GM04503 (cell line): ENCODE measurements at regions not wholly inside any gene's neighbourhood (a gene's known extent, or its start where the extent isn't known, plus 50 kb on each side); places are given as distances from the start of the nearest gene placed in this dataset.
"Not testable (repeated sequence)": the region's sequence is repeated elsewhere in the genome, so short reads cannot be mapped to it uniquely, and the experiment has no call there.

Experiments
- DNase-seq: peaks from one replicate; pipeline ENCODE4 v3.0.0-alpha.2; 2012; ENCODE audit warnings: low read depth

DNA sequence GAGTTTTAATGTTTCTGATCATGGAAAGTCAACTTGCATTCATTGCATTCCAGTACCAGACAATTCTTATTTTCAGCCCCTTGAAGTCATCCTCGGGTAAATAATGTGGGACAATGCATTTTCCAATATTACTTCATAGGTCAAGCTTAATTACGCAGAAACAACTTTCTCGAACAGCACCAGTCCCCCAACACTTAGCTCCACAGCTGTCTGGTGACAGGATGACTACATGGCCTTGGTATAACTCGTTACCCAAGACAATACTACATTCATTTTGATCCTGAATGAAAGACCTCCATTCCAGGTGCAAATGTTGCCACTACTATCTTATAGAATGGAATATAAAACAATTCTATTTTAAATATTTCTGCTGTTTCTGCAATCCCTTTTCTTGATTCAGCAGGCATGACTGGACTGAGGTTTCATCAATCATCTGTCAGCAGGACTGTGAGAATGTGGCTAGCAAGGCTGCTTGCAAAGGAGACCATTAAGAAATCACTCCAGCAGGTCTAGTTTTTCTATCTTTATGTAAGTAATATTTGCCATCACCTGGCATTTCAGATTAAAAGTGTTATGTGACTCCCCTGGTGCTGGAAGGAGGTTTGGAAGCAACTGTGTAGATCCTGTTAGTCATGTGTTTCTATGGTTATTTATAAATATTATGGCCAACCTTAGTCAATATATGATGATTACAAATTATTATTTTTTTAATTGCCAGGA is 147.9 kb downstream of the HAO1 start:
- DNase-seq = no peak

DNA sequence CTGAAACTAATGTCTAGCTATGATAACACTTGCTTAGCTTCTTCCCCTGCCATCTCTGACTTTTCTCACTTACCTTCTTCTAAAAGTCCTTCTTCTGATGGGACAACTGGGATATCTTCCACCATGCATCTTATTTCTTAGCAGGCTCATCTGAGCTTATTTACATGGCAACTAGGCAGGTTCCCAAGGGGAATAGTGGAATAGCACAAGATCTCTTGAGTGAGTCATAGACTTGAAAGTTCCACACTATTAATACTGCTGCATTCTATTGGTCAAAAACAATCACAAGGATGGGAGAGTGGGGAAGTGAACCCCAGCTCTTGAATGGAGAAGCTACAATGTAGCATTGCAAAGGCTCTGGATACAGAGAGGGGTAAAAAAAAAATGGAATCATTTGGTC is 142.1 kb downstream of the HAO1 start:
- DNase-seq = no peak

DNA sequence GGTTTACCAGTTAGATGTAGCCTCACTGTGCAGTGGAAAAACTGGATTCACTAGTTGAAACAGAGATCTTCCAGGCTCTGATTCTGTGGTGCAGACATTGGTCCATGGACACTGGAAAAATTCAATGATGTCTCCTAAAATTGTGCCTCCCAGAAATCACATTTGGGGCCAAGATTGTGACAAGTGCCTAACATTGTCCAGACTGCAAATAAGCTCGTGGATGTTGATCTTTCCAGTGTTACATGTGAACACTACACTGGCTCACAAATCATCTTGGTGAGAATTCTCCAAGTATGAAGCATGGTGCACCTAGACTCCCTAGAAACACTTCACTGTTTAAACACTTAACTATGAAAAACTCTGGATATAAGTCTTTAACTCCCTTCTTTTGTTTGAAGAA is 140.4 kb downstream of the HAO1 start:
- no peak for DNase-seq

DNA sequence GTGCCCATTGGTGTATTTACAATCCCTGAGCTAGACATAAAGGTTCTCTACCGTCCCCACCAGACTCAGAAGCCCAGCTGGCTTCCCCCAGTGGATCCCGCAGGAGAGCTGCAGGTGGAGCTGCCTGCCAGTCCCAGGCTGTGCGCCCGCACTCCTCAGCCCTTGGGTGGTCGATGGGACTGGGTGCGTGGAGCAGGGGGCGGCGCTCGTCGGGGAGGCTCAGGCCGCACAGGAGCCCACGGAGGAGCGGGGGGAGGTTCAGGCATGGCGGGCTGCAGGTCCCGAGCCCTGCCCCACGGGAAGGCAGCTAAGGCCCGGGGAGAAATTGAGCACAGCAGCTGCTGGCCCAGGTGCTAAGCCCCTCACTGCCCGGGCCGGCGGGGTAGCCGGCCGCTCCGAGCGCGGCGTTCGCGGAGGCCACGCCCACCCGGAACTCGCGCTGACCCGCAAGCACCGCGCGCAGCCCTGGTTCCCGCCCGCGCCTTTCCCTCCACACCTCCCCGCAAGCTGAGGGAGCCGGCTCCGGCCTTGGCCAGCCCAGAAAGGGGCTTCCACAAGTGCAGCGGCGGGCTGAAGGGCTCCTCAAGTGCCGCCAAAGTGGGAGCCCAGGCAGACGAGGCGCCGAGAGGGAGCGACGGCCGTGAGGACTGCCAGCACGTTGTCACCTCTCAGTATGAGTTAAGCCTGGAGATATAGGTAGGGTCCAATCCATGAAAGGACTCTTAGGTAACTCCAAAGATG is 136.7 kb downstream of the HAO1 start:
- DNase-seq = not testable (repeated sequence)

DNA sequence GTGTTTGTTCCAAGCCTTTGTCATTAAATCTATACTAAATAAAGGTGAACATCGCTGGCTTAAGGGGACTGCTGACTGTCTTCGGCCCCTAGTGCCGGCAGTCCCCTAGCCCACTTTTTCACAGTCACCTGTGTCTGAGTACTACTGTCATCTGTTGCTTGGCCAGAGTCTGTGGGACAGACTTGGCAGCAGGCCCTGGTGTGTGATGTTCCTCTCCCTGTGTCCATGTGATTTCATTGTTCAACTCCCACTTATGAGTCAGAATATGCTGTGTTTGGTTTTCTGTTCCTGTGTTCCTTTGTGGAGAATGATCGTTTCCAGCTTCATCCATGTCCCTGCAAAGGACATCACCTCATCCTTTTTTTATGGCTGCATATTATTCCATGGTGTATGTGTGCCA is 133.4 kb downstream of the HAO1 start:
- no peak for DNase-seq

DNA sequence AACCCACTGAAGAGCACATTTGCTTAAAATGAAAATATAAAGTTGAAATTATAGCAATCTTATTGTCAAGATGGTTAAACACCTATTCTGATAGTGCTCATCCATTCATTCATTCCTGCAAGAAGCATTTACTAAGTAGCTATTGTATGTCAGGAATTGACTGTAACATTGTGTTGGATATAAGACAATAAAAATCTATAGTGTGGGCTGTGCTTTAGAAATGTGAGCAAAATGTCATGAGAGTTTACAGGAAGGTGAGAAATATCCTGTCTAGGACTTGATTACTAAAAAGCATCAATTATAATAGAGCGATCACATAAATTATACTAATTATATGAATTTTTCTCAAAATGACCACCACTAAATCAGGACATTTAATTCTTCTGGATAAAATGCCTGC is 123.0 kb downstream of the HAO1 start:
- DNase-seq = no peak

DNA sequence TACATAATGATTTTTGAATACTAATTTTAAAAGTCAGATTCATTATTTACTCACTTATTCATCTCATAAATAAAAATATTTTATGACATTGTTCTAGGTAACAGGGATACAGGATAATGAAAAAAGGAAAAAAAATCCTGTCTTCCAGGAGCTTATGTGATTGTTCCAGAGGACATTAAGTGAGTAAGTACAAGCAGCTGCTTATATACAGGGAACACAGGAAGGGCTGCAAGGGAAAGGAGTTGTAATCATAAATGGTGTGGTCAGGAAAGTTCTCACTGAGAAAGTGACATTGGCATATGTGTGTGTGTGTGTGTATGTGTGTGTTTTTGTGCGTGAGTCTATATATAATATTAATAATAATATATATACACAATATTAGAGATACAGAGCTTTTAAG is 121.8 kb downstream of the HAO1 start:
- DNase-seq = no peak

DNA sequence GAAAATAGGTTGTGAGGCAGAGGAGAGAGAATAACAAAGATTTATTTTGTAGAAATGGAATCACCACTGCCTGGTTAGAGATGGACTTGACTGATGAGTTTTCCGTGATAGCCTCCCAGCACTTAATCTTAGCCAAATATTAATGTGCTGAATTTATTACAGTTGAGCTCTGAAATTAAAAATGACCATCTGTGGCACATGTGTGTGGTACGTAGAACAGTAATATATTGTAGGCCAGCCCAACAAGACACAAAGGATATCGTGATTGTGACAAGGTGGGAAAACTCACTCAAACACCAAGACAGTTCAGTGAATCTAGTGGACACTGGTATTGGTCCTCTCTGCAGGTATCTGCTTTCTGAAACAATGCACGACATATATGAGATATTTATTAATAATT is 119.4 kb downstream of the HAO1 start:
- no peak for DNase-seq

DNA sequence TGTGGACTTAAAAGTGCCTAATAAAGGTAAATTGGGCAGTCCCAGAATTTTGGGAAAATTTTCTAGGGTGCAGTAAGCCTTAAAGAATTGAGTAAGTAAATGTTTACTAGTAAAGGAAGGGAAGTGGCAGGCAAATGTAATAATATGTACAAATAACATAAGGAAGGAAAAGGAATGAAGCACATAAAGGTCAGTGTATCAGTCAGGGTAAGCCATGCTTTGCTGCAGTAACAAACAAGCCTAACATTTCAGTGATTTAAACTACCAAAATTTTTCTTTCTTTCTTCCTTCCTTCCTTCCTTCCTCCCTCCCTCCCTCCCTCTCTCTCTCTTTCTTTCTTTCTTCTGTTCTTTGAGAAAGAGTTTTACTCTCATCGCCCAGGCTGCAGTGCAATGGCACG is 117.5 kb downstream of the HAO1 start:
- no peak for DNase-seq

DNA sequence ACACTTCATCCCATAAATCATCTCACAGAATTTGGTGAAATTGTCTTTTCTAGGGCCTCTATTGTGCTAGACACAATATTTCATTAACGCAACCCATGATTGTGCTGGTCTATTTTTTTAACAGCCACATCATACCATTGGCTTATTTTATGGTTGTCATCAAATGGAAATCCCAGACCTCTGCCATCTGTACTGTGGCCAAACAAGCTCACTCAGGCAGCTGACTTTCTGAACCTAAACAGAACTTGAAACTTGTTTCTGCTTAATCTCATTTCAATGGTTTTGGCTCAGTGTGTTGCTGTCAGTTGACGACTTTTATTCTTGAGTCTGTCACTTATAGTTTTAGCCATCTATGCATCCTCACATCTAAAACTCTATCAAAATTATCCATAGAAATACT is 111.8 kb downstream of the HAO1 start:
- no peak for DNase-seq

DNA sequence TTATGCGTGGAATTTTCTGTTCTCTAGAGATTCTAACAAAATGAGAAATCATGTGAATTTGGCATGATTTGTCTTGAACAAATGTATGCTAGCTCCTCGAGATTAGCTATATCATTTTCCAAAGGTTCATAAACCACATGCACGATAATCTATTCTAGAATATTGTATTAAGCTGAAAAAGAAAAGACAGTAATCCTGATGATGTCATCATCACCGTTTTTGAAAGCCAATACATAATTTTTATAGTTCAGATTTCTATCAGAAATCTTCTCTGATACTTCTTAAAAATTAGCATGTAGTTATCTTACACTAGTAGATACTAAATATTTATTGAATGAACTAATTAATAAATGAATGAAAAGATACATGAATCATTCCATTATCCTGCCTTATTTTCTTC is 111.2 kb downstream of the HAO1 start:
- no peak for DNase-seq

DNA sequence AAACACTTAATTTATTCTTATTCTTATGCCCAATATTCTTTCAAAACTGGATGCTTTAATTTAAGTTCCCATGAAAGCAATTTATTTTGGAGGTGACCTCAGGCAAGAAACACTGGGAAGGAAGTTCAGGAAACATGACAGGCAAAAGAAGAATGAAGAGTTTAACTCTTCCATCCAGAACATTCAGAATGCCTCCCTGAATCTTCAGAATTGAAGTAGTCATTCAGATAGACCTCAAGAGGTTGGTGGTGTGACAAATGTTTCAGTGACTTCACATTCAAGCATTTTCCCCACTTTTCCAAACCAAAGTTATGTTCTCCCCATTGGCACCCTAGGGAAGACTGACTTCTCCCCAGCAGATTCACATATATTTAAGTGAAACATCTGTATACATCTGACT is 110.5 kb downstream of the HAO1 start:
- DNase-seq = no peak
